ENCODE measurements at regions not wholly inside any gene's neighbourhood (a gene's known extent, or its start where the extent isn't known, plus 50 kb on each side); places are given as distances from the start of the nearest gene placed in this dataset.

- H3K9ac ChIP-seq (ENCODE audit: insufficient read length, low read depth): no peak overlapping the region
- DNase-seq (ENCODE audit: low read depth, low spot score): no peak
- no peaks in the 10 kb centered on the region for H3K4me1 ChIP-seq (ENCODE audit: insufficient read depth, insufficient read length)
- no peaks in the 10 kb centered on the region for H3K36me3 ChIP-seq (ENCODE audit: insufficient read depth, insufficient read length, low read length)
- H3K9me3 ChIP-seq (ENCODE audit: insufficient read depth, low read length): no peaks in the 10 kb centered on the region
- no peak for TF ChIP-seq YY1 (IDR thresholded peaks at IDR 0.05; ENCODE audit: insufficient read depth, insufficient read length)
- no peak for TF ChIP-seq ZNF274 (IDR thresholded peaks at IDR 0.05; ENCODE audit: low read depth, low read length)
- no peak for TF ChIP-seq SUZ12 (IDR thresholded peaks at IDR 0.05; ENCODE audit: extremely low read depth, insufficient read depth, insufficient read length)
- H3K27me3 ChIP-seq (ENCODE audit: insufficient read depth, insufficient read length): no peaks in the 10 kb centered on the region
- H3K4me3 ChIP-seq (ENCODE audit: insufficient read length, low read depth): no peak overlapping the region
Observed at GRCh38 chr1:94707321-94708298, 112.5 kb upstream of the SLC44A3 start.

- Histone ChIP-seq H3K27me3 (ENCODE audit: insufficient read depth, insufficient read length) (no peaks in the 10 kb centered on the region), H3K4me1 (ENCODE audit: insufficient read depth, insufficient read length) (peaks cover 3% of the 10 kb centered on the region), H3K9ac (ENCODE audit: insufficient read length, low read depth) (no peak overlapping the region), H3K9me3 (ENCODE audit: insufficient read depth, low read length) (no peaks in the 10 kb centered on the region), H3K4me3 (ENCODE audit: insufficient read length, low read depth) (no peak overlapping the region), H3K36me3 (ENCODE audit: insufficient read depth, insufficient read length, low read length) (no peaks in the 10 kb centered on the region)
- no peak for TF ChIP-seq YY1 (IDR thresholded peaks at IDR 0.05; ENCODE audit: insufficient read depth, insufficient read length)
- no peak for TF ChIP-seq ZNF274 (IDR thresholded peaks at IDR 0.05; ENCODE audit: low read depth, low read length)
- TF ChIP-seq SUZ12 (IDR thresholded peaks at IDR 0.05; ENCODE audit: extremely low read depth, insufficient read depth, insufficient read length): no peak
- DNase-seq (ENCODE audit: low read depth, low spot score): no peak
Observed at GRCh38 chr1:94702442-94702815, 117.7 kb upstream of the SLC44A3 start.

- no peaks in the 10 kb centered on the region for H3K36me3 ChIP-seq (ENCODE audit: insufficient read depth, insufficient read length, low read length)
- no peak for DNase-seq (ENCODE audit: low read depth, low spot score)
- H3K27me3 ChIP-seq (ENCODE audit: insufficient read depth, insufficient read length): no peaks in the 10 kb centered on the region
- H3K4me3 ChIP-seq (ENCODE audit: insufficient read length, low read depth): no peak overlapping the region
- TF ChIP-seq SUZ12 (IDR thresholded peaks at IDR 0.05; ENCODE audit: extremely low read depth, insufficient read depth, insufficient read length) (no peak), ZNF274 (IDR thresholded peaks at IDR 0.05; ENCODE audit: low read depth, low read length) (no peak), YY1 (IDR thresholded peaks at IDR 0.05; ENCODE audit: insufficient read depth, insufficient read length) (no peak)
- peaks cover 3% of the 10 kb centered on the region for H3K4me1 ChIP-seq (ENCODE audit: insufficient read depth, insufficient read length)
- H3K9me3 ChIP-seq (ENCODE audit: insufficient read depth, low read length): no peaks in the 10 kb centered on the region
- H3K9ac ChIP-seq (ENCODE audit: insufficient read length, low read depth): no peak overlapping the region
Observed at GRCh38 chr1:94701796-94702441, 118.2 kb upstream of the SLC44A3 start.

- H3K4me1 ChIP-seq (ENCODE audit: insufficient read depth, insufficient read length): peaks cover 5% of the 10 kb centered on the region
- H3K9me3 ChIP-seq (ENCODE audit: insufficient read depth, low read length): no peaks in the 10 kb centered on the region
- TF ChIP-seq YY1 (IDR thresholded peaks at IDR 0.05; ENCODE audit: insufficient read depth, insufficient read length) (no peak), SUZ12 (IDR thresholded peaks at IDR 0.05; ENCODE audit: extremely low read depth, insufficient read depth, insufficient read length) (no peak), ZNF274 (IDR thresholded peaks at IDR 0.05; ENCODE audit: low read depth, low read length) (no peak)
- H3K27me3 ChIP-seq (ENCODE audit: insufficient read depth, insufficient read length): no peaks in the 10 kb centered on the region
- no peak overlapping the region for H3K9ac ChIP-seq (ENCODE audit: insufficient read length, low read depth)
- H3K36me3 ChIP-seq (ENCODE audit: insufficient read depth, insufficient read length, low read length): no peaks in the 10 kb centered on the region
- DNase-seq (ENCODE audit: low read depth, low spot score): no peak
- H3K4me3 ChIP-seq (ENCODE audit: insufficient read length, low read depth): no peak overlapping the region
Observed at GRCh38 chr1:94698759-94699502, 121.2 kb upstream of the SLC44A3 start.

- TF ChIP-seq YY1 (IDR thresholded peaks at IDR 0.05; ENCODE audit: insufficient read depth, insufficient read length) (no peak), ZNF274 (IDR thresholded peaks at IDR 0.05; ENCODE audit: low read depth, low read length) (no peak)
- Histone ChIP-seq H3K36me3 (ENCODE audit: insufficient read depth, insufficient read length, low read length) (no peaks in the 10 kb centered on the region), H3K4me3 (ENCODE audit: insufficient read length, low read depth) (no peak overlapping the region), H3K9me3 (ENCODE audit: insufficient read depth, low read length) (no peaks in the 10 kb centered on the region), H3K9ac (ENCODE audit: insufficient read length, low read depth) (no peak overlapping the region), H3K27me3 (ENCODE audit: insufficient read depth, insufficient read length) (no peaks in the 10 kb centered on the region), H3K4me1 (ENCODE audit: insufficient read depth, insufficient read length) (peaks cover 5% of the 10 kb centered on the region)
- DNase-seq (ENCODE audit: low read depth, low spot score): no peak
Observed at GRCh38 chr1:94698356-94698755, 121.8 kb upstream of the SLC44A3 start.

- Histone ChIP-seq H3K9me3 (ENCODE audit: insufficient read depth, low read length) (peaks cover 5% of the 10 kb centered on the region; the same call in 1 of the 2 replicates), H3K9ac (ENCODE audit: insufficient read length, low read depth) (no peak overlapping the region), H3K4me1 (ENCODE audit: insufficient read depth, insufficient read length) (peaks cover 5% of the 10 kb centered on the region), H3K36me3 (ENCODE audit: insufficient read depth, insufficient read length, low read length) (no peaks in the 10 kb centered on the region), H3K27me3 (ENCODE audit: insufficient read depth, insufficient read length) (no peaks in the 10 kb centered on the region), H3K4me3 (ENCODE audit: insufficient read length, low read depth) (no peak overlapping the region)
- no peak for TF ChIP-seq YY1 (IDR thresholded peaks at IDR 0.05; ENCODE audit: insufficient read depth, insufficient read length)
- TF ChIP-seq ZNF274 (IDR thresholded peaks at IDR 0.05; ENCODE audit: low read depth, low read length): no peak
- TF ChIP-seq SUZ12 (IDR thresholded peaks at IDR 0.05; ENCODE audit: extremely low read depth, insufficient read depth, insufficient read length): no peak
- no peak for DNase-seq (ENCODE audit: low read depth, low spot score)
Observed at GRCh38 chr1:94697839-94698238, 122.3 kb upstream of the SLC44A3 start.
